Uterus (tissue), 3 donors: ENCODE measurements at regions not wholly inside any gene's neighbourhood (a gene's known extent, or its start where the extent isn't known, plus 50 kb on each side); places are given as distances from the start of the nearest gene placed in this dataset.

Source experiments
- DNase-seq, 2 donors: peaks; one replicate each; pipeline ENCODE4 v3.0.0-alpha.2; 2019 to 2020
- H3K27ac ChIP-seq, 2 donors: fragments of 200-600 bp; sonication (generic); 1 replicate in 1 of 2; 2 replicates in 1 of 2; pipeline ENCODE4 v1.5.1; 2016 to 2018
- H3K27me3 ChIP-seq, 2 donors: fragments of 200-600 bp; sonication (generic); one replicate each; pipeline ENCODE4 v1.5.1; 2018 to 2019; ENCODE audit warnings: control low read depth in 1 of 2
- H3K36me3 ChIP-seq, 2 donors: fragments of 200-600 bp; sonication (generic); one replicate each; pipeline ENCODE4 v1.5.1; 2019; ENCODE audit warnings: control low read depth in 1 of 2
- H3K4me1 ChIP-seq, 2 donors: fragments of 200-600 bp; sonication (generic); one replicate each; pipeline ENCODE4 v1.5.1; 2018 to 2019; ENCODE audit warnings: control low read depth in 1 of 2
- H3K4me3 ChIP-seq, 2 donors: fragments of 200-600 bp; sonication (generic); 1 replicate in 1 of 2; 2 replicates in 1 of 2; pipeline ENCODE4 v1.5.1; 2018 to 2019; ENCODE audit warnings: mild to moderate bottlenecking in 1 of 2
- H3K9me3 ChIP-seq, 2 donors: fragments of 200-600 bp; sonication (generic); one replicate each; pipeline ENCODE4 v1.5.1; 2019; ENCODE audit warnings: control low read depth in 1 of 2
- POLR2A ChIP-seq, 2 donors: fragments of 450-650 bp; IDR thresholded peaks; one replicate each; pipeline ENCODE4 v1.6.1; 2016; ENCODE audit warnings: antibody characterized with exemption in 2 of 2, mild to moderate bottlenecking in 1 of 2, moderate library complexity in 1 of 2
- intact Hi-C: fragments of 100-400 bp; cut with DNase I; formaldehyde crosslinking; loops from one replicate; pipeline ENCODE4 v1.15.1; 2023; ENCODE audit warnings: low total_unique reads
- TF ChIP-seq, protein P1 (sequence below), 4 experiments: fragments of 200-600 bp in 2 of 4; fragments of 450-650 bp in 2 of 4; sonication (generic) in 2 of 4; IDR thresholded peaks; one replicate each; pipeline ENCODE4 v1.5.1; 2016 to 2019; ENCODE audit warnings: antibody characterized with exemption in 4 of 4, mild to moderate bottlenecking in 2 of 4, moderate library complexity in 1 of 4
- donor health status: DM: yes; HTN: yes; CAD: no.

DNA sequence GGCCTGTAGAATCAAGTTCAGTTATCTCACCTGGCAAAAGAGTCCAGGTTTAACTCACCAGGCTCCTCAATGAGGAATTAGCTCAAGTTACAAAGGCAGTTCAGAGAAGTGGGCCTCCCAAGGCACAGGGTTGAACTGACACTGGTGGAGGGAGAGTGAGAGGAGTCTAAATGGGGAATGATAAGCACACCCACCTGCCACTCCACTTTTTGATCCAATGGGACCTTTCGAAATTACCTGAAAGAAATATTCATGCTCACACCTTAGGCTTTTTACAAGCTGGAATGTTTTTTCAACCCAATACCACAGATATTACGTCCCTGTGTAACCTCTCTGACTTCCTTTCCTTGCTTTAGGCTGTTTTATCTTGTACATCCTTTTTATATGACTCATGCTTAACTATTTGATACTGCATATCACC is 642.7 kb upstream of the TENM4 start:
- Histone ChIP-seq H3K9me3 (no peaks in the 10 kb centered on the region), H3K4me1 (no peaks in the 10 kb centered on the region), H3K27ac (no peak overlapping the region), H3K4me3 (no peak overlapping the region), H3K27me3 (no peaks in the 10 kb centered on the region), H3K36me3 (no peaks in the 10 kb centered on the region)
- intact Hi-C loops, result no loop called here
- TF ChIP-seq, protein P1, sequence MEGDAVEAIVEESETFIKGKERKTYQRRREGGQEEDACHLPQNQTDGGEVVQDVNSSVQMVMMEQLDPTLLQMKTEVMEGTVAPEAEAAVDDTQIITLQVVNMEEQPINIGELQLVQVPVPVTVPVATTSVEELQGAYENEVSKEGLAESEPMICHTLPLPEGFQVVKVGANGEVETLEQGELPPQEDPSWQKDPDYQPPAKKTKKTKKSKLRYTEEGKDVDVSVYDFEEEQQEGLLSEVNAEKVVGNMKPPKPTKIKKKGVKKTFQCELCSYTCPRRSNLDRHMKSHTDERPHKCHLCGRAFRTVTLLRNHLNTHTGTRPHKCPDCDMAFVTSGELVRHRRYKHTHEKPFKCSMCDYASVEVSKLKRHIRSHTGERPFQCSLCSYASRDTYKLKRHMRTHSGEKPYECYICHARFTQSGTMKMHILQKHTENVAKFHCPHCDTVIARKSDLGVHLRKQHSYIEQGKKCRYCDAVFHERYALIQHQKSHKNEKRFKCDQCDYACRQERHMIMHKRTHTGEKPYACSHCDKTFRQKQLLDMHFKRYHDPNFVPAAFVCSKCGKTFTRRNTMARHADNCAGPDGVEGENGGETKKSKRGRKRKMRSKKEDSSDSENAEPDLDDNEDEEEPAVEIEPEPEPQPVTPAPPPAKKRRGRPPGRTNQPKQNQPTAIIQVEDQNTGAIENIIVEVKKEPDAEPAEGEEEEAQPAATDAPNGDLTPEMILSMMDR (IDR thresholded peaks at IDR 0.05), result no peak
- DNase-seq, result no peak

- TF ChIP-seq, protein P1 (IDR thresholded peaks at IDR 0.05), result no peak
- TF ChIP-seq POLR2A (IDR thresholded peaks at IDR 0.05), result no peak
- H3K36me3 ChIP-seq, result no peaks in the 10 kb centered on the region
- intact Hi-C loops, result no loop called here
- no peaks in the 10 kb centered on the region for H3K27me3 ChIP-seq
- no peak overlapping the region for H3K27ac ChIP-seq
- no peak overlapping the region for H3K4me3 ChIP-seq
- H3K9me3 ChIP-seq, result no peaks in the 10 kb centered on the region
- no peak for DNase-seq
- H3K4me1 ChIP-seq, result no peaks in the 10 kb centered on the region
Observed at GRCh38 chr11:80082406-80082805, 641.6 kb upstream of the TENM4 start.

GRCh38 chr11:80077113-80077512 is 636.3 kb upstream of the TENM4 start:
- Histone ChIP-seq H3K27me3 (no peaks in the 10 kb centered on the region), H3K9me3 (no peaks in the 10 kb centered on the region), H3K36me3 (no peaks in the 10 kb centered on the region), H3K27ac (no peak overlapping the region), H3K4me1 (no peaks in the 10 kb centered on the region), H3K4me3 (no peak overlapping the region)
- intact Hi-C loops, result no loop called here
- TF ChIP-seq, protein P1 (IDR thresholded peaks at IDR 0.05), result no peak
- no peak for TF ChIP-seq POLR2A (IDR thresholded peaks at IDR 0.05)
- no peak for DNase-seq

GRCh38 chr11:80074837-80075236 is 634.0 kb upstream of the TENM4 start:
- H3K4me1 ChIP-seq, result no peaks in the 10 kb centered on the region
- H3K27ac ChIP-seq, result no peak overlapping the region
- H3K9me3 ChIP-seq, result no peaks in the 10 kb centered on the region
- no peaks in the 10 kb centered on the region for H3K36me3 ChIP-seq
- H3K4me3 ChIP-seq, result no peak overlapping the region
- intact Hi-C loops, result no loop called here
- DNase-seq, result no peak
- TF ChIP-seq POLR2A (IDR thresholded peaks at IDR 0.05), result no peak
- no peaks in the 10 kb centered on the region for H3K27me3 ChIP-seq

DNA sequence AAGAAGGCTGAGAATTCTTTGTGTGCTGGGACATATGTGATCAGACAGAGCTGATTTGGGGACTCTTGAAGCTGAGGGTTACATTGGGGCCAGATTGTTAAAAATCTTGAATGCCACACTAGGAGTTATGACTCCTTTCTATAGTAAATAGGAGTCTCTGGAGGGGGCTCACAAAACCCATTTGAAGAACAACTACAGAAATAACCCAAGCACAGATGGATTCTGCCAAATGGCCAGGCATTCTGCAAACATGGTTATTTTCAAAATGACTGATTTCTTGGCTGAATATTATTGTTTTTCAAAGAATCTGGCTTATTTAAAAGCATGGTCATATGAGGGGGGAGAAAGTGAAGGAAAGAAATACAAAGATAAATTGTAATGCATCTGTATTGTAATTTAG is 625.5 kb upstream of the TENM4 start:
- no peak for TF ChIP-seq POLR2A (IDR thresholded peaks at IDR 0.05)
- TF ChIP-seq, protein P1 (IDR thresholded peaks at IDR 0.05), result no peak
- H3K4me1 ChIP-seq, result no peaks in the 10 kb centered on the region
- DNase-seq, result no peak

DNA sequence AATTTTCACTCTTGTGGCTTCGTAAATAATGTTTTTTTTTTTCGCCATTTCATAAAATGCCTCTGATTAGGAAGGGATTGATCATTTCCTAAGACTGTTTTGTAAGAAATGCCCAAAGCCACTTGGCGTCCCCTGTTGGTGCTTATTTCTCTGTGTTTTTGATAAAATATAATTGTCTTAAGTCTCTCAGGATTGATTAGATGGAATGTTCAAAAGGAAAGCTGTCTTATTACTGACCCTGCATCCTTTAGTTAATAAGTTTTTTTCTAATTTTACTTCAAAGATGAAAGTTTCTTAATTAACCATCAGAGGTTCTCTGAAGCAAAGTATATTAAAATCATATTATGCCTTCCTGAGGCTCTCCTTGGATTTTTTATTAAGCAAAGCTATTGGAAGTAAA is 624.3 kb upstream of the TENM4 start:
- no peak for DNase-seq
- Histone ChIP-seq H3K4me1 (no peaks in the 10 kb centered on the region), H3K27me3 (no peaks in the 10 kb centered on the region), H3K27ac (no peak overlapping the region), H3K36me3 (no peaks in the 10 kb centered on the region), H3K9me3 (no peaks in the 10 kb centered on the region), H3K4me3 (no peak overlapping the region)
- TF ChIP-seq, protein P1 (IDR thresholded peaks at IDR 0.05), result no peak
- TF ChIP-seq POLR2A (IDR thresholded peaks at IDR 0.05), result no peak
- intact Hi-C loops, result no loop called here

More for the DNA sequence above, 625.5 kb upstream of the TENM4 start:
- intact Hi-C loops, result no loop called here
- H3K36me3 ChIP-seq, result no peaks in the 10 kb centered on the region
- no peaks in the 10 kb centered on the region for H3K9me3 ChIP-seq
- no peak overlapping the region for H3K4me3 ChIP-seq
- no peaks in the 10 kb centered on the region for H3K27me3 ChIP-seq
- H3K27ac ChIP-seq, result no peak overlapping the region
